ENCODE measurements at regions not wholly inside any gene's neighbourhood (a gene's known extent, or its start where the extent isn't known, plus 50 kb on each side); places are given as distances from the start of the nearest gene placed in this dataset.

DNA sequence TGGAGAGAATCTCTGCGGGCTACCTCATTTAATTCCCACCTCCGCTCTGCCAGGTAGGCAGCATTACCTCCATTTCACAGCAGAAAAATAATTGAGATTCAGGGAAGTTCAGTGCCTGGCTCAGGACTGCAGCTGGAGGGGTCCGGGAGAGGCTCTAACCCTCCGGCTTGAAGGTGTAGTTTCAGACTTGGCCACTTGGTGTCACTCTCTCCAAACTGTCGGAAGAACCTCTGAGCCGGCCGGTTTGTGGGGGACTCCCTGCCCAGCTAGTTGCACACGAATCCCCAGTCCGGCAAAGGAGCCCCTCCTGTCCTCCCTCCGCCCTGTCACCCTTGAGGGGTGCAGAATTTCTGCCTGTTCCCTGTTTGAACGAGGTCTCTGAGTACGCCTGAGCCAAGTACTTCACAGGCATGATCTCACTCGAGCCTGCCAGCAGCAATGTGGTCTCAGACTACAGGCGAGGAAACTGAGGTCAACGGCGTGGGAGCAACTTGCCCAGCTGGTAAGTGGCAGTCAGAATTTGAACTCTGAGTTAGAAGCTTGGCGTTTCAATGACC, 144.7 kb upstream of the ZNF716 start:
- H3K4me3 Mint-ChIP-seq: no peak overlapping the region
- DNase-seq: no peak
- H3K27ac Mint-ChIP-seq: no peak overlapping the region
- H3K9me3 Mint-ChIP-seq: peaks cover 29 to 56% (median 44%) of the 10 kb centered on the region in 6 donors
- no peaks in the 10 kb centered on the region for H3K27me3 Mint-ChIP-seq (ENCODE audit: low read depth in 3 of 3)
- peaks cover 0 to 5% (median 0%) of the 10 kb centered on the region in 3 donors for H3K36me3 Mint-ChIP-seq
- no peaks in the 10 kb centered on the region for H3K4me1 Mint-ChIP-seq

DNA sequence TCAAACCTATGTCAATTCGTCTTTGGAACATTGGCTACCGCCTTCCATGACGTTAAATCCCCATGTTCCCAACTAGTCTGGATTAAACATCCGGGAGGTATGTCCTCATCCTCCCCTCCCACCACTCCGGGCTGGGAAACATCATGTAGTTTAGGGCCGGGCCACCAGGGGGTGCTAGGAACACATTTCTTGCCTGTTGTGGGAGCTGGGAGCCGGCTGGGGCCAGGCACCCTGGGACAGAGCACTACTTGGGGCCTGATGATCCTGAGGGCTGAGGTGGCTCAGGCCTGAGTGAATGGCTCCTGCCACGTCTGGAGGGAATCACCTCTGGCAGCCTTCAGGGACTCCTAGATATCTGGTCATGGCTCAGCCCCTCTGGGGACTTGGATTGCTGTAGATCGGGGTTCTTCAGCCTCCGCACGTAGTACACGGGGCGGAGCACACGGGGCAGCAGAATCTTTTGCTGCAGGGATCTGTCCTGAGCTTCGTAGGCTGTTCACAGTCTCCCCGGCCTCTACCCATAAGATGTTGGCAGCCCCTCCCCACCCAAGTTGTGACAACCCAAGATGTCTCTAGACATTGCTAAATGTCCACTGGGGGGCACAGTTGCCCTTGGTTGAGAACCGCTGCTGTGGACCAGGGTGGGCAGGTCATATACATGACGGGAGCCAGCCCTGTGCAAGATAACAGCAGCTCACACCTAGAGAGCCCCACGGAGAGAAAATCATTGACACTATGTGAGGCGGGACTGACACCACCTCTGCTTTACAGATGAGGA, 141.2 kb upstream of the ZNF716 start:
- Mint-ChIP-seq H3K9me3 (peaks cover 27 to 69% (median 59%) of the 10 kb centered on the region in 6 donors), H3K36me3 (peaks cover 0 to 5% (median 0%) of the 10 kb centered on the region in 3 donors), H3K4me3 (no peak overlapping the region), H3K4me1 (no peaks in the 10 kb centered on the region), H3K27ac (no peak overlapping the region), H3K27me3 (ENCODE audit: low read depth in 3 of 3) (peaks cover 0 to 1% (median 0%) of the 10 kb centered on the region in 3 donors)
- DNase-seq: no peak

DNA sequence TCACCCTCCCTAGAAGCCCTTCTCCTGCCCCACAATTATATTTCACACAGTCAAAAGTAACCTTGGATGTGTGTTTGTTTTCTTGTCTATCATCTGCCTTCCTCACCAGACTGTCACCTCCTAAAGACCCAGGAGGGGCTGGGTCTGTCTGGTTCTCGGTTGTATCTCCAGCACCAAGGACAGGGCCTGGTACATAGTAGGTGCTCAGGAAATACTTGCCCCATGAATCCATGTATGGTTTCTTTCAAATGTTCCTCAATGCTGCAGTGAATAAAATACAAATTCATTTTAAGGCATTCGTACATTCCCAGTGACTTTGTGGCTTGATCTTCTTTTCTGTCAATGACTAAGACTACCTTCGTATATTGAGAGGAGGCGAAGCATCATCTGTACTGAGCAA, 122.9 kb upstream of the ZNF716 start:
- H3K9me3 Mint-ChIP-seq: peaks cover 23 to 77% (median 66%) of the 10 kb centered on the region in 6 donors
- DNase-seq: no peak
- H3K4me3 Mint-ChIP-seq: no peak overlapping the region
- peaks cover 0 to 8% (median 4%) of the 10 kb centered on the region in 3 donors for H3K36me3 Mint-ChIP-seq
- no peak overlapping the region for H3K27ac Mint-ChIP-seq
- H3K27me3 Mint-ChIP-seq (ENCODE audit: low read depth in 3 of 3): no peaks in the 10 kb centered on the region
- H3K4me1 Mint-ChIP-seq: no peaks in the 10 kb centered on the region

DNA sequence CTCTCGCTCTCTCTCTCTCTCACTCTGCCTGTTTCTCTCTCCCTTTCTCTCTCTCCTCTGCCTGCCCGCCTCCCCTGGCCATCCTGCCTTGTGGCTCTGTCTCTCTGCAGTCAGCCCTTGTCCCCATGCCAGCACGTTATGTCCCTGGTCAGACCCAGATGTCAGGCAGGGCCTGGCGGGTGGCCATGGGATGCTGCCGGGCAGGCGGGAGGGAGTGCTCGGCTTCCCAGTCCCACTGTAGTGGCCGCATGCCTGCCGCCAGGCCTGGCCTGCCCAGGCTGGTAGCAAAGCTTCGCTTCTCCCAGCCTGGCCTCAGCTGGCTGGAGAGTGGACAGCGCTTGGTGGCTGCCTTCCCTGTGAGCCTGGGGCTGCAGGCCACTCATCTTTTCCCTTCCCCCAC, 121.5 kb upstream of the ZNF716 start:
- Mint-ChIP-seq H3K9me3 (peaks cover 25 to 78% (median 68%) of the 10 kb centered on the region in 6 donors), H3K4me3 (no peak overlapping the region), H3K27ac (no peak overlapping the region), H3K36me3 (peaks cover 0 to 8% (median 4%) of the 10 kb centered on the region in 3 donors), H3K27me3 (ENCODE audit: low read depth in 3 of 3) (no peaks in the 10 kb centered on the region), H3K4me1 (no peaks in the 10 kb centered on the region)
- no peak for DNase-seq

DNA sequence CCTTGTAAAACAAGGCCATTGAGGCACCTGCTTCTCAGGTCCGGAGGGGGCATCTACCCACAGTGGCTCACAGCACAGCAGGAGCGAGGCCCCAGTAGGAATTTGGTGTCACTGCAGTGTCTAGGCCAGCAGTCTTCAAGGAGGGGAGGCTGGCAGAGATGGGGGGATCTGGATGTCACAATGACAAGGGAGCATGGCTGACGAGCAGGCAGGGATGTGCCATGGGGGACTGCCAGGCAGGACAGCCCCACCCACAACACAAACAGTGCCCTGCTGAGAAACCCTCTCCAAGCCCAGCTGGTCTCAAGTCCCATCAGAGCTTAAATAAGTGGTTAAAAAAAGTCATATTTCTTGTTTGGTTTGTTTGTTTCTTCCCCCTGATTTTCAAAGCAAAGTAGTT, 121.0 kb upstream of the ZNF716 start:
- no peaks in the 10 kb centered on the region for H3K4me1 Mint-ChIP-seq
- no peak overlapping the region for H3K27ac Mint-ChIP-seq
- H3K27me3 Mint-ChIP-seq (ENCODE audit: low read depth in 3 of 3): no peaks in the 10 kb centered on the region
- DNase-seq: no peak
- peaks cover 27 to 80% (median 69%) of the 10 kb centered on the region in 6 donors for H3K9me3 Mint-ChIP-seq
- H3K36me3 Mint-ChIP-seq: peaks cover 0 to 8% (median 4%) of the 10 kb centered on the region in 3 donors
- H3K4me3 Mint-ChIP-seq: no peak overlapping the region

DNA sequence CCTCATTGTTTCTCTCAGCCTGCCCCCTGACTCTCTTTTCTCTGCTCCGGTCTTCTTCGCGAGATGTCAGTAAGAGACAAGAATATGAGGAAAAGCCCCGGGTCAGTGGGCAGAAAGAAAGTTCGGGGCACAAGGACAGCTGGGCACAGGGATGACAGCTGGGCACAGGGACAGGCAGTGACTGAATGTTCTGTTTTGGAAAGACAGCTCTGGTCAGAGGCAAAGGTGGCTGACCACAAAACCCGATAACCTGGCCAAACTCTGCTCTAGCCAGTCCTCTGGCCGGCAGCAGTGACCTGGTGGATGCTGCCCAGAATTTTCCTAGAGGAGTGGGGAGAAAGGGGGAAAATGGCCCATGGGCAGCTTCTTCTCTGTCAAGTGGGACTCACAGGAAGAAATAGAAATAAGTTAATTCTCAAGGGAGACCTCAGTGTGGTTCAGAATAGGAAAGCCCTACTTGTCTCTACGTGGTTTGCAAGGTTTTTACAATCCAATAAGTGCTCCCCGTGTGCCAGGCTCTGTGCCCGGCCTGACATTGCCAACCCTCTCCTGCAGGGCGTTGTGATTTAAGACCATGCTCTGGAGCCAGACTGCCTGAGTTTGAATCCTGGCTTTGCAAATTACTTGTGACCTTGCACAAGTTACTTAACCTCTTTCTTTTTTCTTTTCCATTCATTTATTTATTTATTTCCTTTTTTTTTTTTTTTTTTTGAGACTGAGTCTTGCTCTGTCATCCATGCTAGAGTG, 110.6 kb upstream of the ZNF716 start:
- no peak overlapping the region for H3K27ac Mint-ChIP-seq

DNA sequence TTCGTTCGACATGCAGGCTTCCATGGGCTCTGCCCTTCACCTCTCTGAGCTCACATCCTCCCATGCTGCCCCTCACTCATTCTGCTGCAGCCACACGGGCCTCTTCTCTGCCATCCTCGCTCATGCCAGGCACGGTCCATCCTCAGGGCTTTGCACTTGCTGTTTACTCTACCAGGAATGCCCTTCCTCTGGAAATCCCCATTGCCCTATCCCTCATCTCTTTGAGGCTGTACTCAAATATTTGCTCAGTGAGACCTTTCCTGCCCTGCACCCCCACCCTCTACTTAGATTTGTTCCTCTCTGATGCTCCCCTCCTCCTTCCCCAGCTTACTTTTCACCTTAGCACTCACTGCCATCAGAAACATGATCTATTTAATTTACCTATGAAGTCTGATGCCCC, 107.0 kb upstream of the ZNF716 start:
- peaks cover 0 to 2% of the 10 kb centered on the region in 2 donors for H3K4me1 Mint-ChIP-seq
- H3K27ac Mint-ChIP-seq: no peak overlapping the region
- no peak for DNase-seq
- H3K4me3 Mint-ChIP-seq: no peak overlapping the region
- H3K27me3 Mint-ChIP-seq (ENCODE audit: low read depth in 3 of 3): peaks cover 0 to 5% (median 3%) of the 10 kb centered on the region in 3 donors
- peaks cover 5 to 9% (median 7%) of the 10 kb centered on the region in 3 donors for H3K36me3 Mint-ChIP-seq
- peaks cover 16 to 68% (median 60%) of the 10 kb centered on the region in 6 donors for H3K9me3 Mint-ChIP-seq

More for the DNA sequence above, 110.6 kb upstream of the ZNF716 start:
- Mint-ChIP-seq H3K4me1 (no peaks in the 10 kb centered on the region), H3K9me3 (peaks cover 13 to 65% (median 54%) of the 10 kb centered on the region in 6 donors), H3K27me3 (ENCODE audit: low read depth in 3 of 3) (peaks cover 0 to 5% (median 3%) of the 10 kb centered on the region in 3 donors), H3K4me3 (no peak overlapping the region), H3K36me3 (peaks cover 0 to 4% (median 4%) of the 10 kb centered on the region in 3 donors)
- no peak for DNase-seq

DNA sequence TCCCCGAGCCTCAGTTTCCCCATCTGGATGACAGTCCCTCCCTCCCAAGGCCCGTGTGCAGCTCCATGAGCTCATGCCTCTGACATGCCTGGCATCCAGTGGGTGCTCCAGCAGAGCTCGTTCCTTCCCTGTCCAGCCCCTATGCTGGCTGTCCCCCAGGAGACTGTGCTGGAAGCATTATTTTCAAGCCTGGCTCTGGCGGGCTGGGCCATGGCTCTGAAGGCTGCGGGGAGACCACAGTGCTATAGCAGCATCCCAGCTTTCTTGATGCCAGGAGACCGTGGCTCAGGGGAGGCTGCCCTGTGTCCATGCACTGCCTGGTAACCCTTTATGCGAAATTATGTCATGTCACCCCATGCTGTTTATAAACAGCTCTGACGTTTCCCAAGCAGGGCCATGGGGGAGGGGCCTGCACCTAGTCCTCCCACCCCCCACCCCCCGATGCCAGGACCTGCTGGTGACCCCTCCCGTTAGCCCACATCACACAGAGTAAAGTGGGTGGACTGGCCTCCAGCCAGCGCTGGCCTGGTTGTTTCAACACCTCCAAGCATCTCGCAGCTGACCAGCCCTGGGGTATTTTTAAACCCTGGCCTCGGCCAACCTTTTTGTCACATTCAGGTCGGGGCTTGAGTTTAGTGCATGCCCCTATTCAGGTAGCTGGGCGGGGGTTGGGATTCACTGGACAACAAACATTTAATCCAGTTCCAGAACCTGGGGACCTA, 105.9 kb upstream of the ZNF716 start:
- peaks cover 4 to 5% (median 5%) of the 10 kb centered on the region in 3 donors for H3K36me3 Mint-ChIP-seq
- H3K4me1 Mint-ChIP-seq: peaks cover 0 to 2% of the 10 kb centered on the region in 2 donors
- peaks cover 18 to 61% (median 58%) of the 10 kb centered on the region in 6 donors for H3K9me3 Mint-ChIP-seq
- H3K27ac Mint-ChIP-seq: no peak overlapping the region
- H3K4me3 Mint-ChIP-seq: no peak overlapping the region
- H3K27me3 Mint-ChIP-seq (ENCODE audit: low read depth in 3 of 3): peaks cover 0 to 3% (median 3%) of the 10 kb centered on the region in 3 donors
- no peak for DNase-seq

DNA sequence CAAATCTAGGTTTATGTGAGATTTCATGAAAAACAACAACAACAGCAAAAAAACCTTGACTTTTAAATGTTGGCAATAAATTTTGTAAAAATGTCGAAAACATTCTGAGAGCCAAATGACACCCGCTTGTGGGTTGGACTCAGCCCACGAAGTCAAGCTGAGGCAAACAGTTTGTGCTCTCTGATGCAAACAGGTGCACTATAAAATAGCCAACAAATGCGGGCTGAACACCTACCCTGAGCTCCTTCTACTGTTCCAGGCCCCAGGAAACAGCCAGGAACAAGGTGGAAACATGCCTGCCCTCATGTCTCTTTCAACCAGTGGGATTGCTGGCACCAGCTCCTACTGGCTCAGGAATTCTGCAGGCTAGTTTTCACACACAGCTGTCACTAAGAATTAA, 105.0 kb upstream of the ZNF716 start:
- H3K36me3 Mint-ChIP-seq: peaks cover 4 to 5% (median 5%) of the 10 kb centered on the region in 3 donors
- no peak for DNase-seq
- H3K4me1 Mint-ChIP-seq: peaks cover 0 to 2% of the 10 kb centered on the region in 2 donors
- no peak overlapping the region for H3K4me3 Mint-ChIP-seq
- H3K27ac Mint-ChIP-seq: no peak overlapping the region
- H3K27me3 Mint-ChIP-seq (ENCODE audit: low read depth in 3 of 3): peaks cover 1 to 3% (median 2%) of the 10 kb centered on the region in 3 donors
- peaks cover 17 to 66% (median 61%) of the 10 kb centered on the region in 6 donors for H3K9me3 Mint-ChIP-seq

DNA sequence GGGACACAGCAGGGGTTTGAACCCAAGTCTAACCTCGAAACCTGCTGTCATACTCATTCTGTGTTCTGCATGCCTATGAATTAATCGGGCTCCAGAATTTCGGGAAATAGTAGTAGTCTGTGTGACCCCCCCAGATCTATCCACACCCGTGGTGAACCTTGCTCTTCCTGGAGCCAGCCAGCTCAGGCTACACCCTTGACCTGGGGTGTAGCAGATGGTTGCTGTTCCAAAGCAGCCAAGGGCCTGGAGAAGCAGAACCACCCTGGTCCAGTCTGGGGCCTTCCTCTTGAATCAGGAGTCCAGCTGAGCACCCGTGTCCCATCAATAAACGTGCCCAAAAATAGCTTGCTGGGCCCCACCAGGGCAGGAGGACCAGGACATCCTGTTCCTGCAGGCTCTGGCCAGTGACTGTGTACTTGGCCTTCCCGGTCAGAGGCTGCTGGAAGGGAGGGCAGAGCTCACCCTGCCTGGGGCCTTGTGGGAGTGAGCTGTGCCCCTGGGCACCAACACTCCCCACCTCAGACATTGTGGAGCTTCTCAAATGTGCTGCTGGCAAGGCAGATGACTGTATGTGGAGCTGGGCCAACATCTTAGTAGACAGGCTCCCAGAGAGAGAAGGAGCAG, 101.2 kb upstream of the ZNF716 start:
- Mint-ChIP-seq H3K4me3 (no peak overlapping the region), H3K27me3 (ENCODE audit: low read depth in 3 of 3) (peaks cover 0 to 2% (median 0%) of the 10 kb centered on the region in 3 donors), H3K9me3 (peaks cover 21 to 68% (median 58%) of the 10 kb centered on the region in 6 donors)

DNA sequence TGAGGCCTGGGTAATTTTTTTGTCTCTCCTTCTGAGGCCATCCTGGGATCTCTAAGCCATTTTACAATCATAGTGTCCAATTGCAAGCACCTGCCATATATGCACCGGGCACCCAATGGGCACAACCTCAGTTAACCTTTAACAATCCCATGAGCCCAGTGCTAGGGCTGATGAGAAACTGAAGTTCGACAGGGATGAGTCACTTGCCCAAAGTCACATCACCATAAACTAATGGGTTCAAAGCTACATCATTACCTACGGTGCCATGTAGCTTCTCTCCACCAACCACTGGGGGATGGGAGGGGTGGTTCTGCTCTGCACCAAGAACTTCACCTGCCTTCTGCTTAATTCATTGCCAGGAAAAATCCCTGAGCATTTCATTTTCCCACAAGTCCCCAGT, 95.8 kb upstream of the ZNF716 start:
- Mint-ChIP-seq H3K4me1 (no peaks in the 10 kb centered on the region), H3K9me3 (peaks cover 24 to 71% (median 63%) of the 10 kb centered on the region in 6 donors)

More for the DNA sequence above, 101.2 kb upstream of the ZNF716 start:
- H3K4me1 Mint-ChIP-seq: peaks cover 0 to 2% of the 10 kb centered on the region in 2 donors
- DNase-seq: no peak
- H3K36me3 Mint-ChIP-seq: peaks cover 4 to 5% (median 5%) of the 10 kb centered on the region in 3 donors
- no peak overlapping the region for H3K27ac Mint-ChIP-seq

DNA sequence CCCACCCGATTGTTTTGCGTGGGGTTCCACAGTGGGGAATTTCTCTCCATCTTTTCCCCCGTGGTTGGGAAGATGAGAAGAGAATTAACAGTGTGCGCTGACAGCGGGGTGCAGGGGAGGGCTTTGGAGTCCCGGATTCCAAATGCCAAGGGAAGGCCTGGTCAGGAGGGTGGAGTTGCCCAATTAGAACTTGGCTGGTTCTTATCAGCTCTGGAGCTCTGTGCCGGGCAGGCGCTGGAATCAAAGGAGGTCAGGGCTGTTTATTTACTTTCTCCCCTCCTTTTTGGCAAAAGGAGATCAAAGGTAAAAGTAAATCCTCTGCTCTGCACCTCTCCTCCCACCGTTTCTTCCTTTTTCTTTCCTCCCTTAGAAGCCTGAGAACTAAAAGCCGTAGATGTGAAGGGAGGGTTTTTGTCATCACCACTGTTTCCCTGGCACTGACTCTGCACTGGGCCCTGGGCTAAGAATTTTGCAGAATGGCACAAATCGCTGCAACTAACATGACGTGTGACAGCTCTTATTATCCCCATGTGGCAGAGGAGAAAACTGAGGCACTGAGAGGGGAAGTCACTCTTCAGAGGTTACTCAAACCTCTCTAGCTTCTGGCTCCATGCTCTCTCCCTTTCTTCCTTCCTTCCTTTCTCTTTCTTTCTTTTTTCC, 95.2 kb upstream of the ZNF716 start:
- no peak overlapping the region for H3K27ac Mint-ChIP-seq
- no peak overlapping the region for H3K4me3 Mint-ChIP-seq
- no peak for DNase-seq
- no peaks in the 10 kb centered on the region for H3K27me3 Mint-ChIP-seq (ENCODE audit: low read depth in 3 of 3)
- H3K36me3 Mint-ChIP-seq: peaks cover 0 to 8% (median 7%) of the 10 kb centered on the region in 3 donors
- H3K4me1 Mint-ChIP-seq: no peaks in the 10 kb centered on the region
- H3K9me3 Mint-ChIP-seq: peaks cover 28 to 71% (median 64%) of the 10 kb centered on the region in 6 donors

More for the DNA sequence above, 95.8 kb upstream of the ZNF716 start:
- Mint-ChIP-seq H3K36me3 (peaks cover 0 to 7% (median 4%) of the 10 kb centered on the region in 3 donors), H3K27ac (no peak overlapping the region), H3K4me3 (no peak overlapping the region), H3K27me3 (ENCODE audit: low read depth in 3 of 3) (peaks cover 0 to 2% (median 0%) of the 10 kb centered on the region in 3 donors)
- no peak for DNase-seq
